HFF-Myc (cell line): ENCODE measurements at regions not wholly inside any gene's neighbourhood (a gene's known extent, or its start where the extent isn't known, plus 50 kb on each side); places are given as distances from the start of the nearest gene placed in this dataset.

ENCODE experiments used
- DNase-seq: peaks from one replicate; pipeline ENCODE4 v3.0.0-alpha.2; 2011; ENCODE audit warnings: low read depth; ENCODE audit errors: extremely low read depth
- H3K4me3 ChIP-seq: replicated peaks from 2 replicates; pipeline ENCODE4 v1.5.1; 2011; ENCODE audit warnings: low read depth, mild to moderate bottlenecking, control low read depth, low read length
- CTCF ChIP-seq: IDR thresholded peaks from 2 replicates; pipeline ENCODE4 v1.5.1; 2012; ENCODE audit warnings: mild to moderate bottlenecking, low read depth, low read length, control low read depth; ENCODE audit errors: missing control alignments

GRCh38 chr5:98060148-98060547, 713.3 kb upstream of the RGMB start:
- no peak for DNase-seq
- H3K4me3 ChIP-seq: no peak overlapping the region
- TF ChIP-seq CTCF: no peak

- TF ChIP-seq CTCF: no peak
- no peak overlapping the region for H3K4me3 ChIP-seq
- no peak for DNase-seq
These were observed 709.3 kb upstream of the RGMB start for GRCh38 chr5:98064118-98064685.

GRCh38 chr5:98065261-98065909, 708.1 kb upstream of the RGMB start:
- no peak overlapping the region for H3K4me3 ChIP-seq
- peak; percentile 7 for DNase-seq
- TF ChIP-seq CTCF: no peak

- H3K4me3 ChIP-seq: no peak overlapping the region
- no peak for TF ChIP-seq CTCF
- peak; percentile 3 for DNase-seq
These were observed 706.6 kb upstream of the RGMB start for GRCh38 chr5:98066910-98067309.

GRCh38 chr5:98069876-98070512, 703.5 kb upstream of the RGMB start:
- no peak for DNase-seq
- no peak for TF ChIP-seq CTCF
- no peak overlapping the region for H3K4me3 ChIP-seq

- DNase-seq: no peak
- TF ChIP-seq CTCF: no peak
- no peak overlapping the region for H3K4me3 ChIP-seq
These were observed 700.5 kb upstream of the RGMB start for GRCh38 chr5:98072921-98073320.
